ENCODE measurements at regions not wholly inside any gene's neighbourhood (a gene's known extent, or its start where the extent isn't known, plus 50 kb on each side); places are given as distances from the start of the nearest gene placed in this dataset.

GRCh38 chr22:48784701-48785503 is 1042.8 kb downstream of the BRD1 start:
- TF ChIP-seq CTCF (IDR thresholded peaks at IDR 0.05; ENCODE audit: insufficient read depth, low read depth, low read length, missing control alignments): no peak
- H3K4me3 ChIP-seq (ENCODE audit: low read length): no peak overlapping the region
- no peak for DNase-seq (ENCODE audit: low read depth)

DNA sequence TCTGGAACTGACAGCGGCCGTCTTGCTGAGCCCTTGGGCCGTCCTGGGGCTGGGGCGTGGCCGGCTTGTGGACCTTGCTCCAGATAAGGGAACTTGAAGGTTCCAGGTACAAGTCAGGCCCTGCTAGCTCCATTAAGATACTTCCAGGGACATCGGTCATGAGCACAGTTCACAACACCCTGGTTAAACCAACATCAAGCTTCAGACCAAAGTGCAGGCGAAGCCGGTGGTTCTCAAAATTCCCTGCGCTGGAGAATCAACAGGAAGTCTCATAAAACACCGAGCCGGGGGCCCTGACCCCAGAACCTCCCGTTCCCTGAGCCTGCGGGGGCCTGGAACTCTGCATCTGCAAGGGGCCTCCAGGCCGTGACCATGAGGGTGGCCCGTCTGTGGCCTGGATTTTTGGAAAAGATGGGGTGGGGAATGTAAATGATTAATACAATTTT is 1043.8 kb downstream of the BRD1 start:
- H3K4me3 ChIP-seq (ENCODE audit: low read length): no peak overlapping the region
- no peak for DNase-seq (ENCODE audit: low read depth)
- no peak for TF ChIP-seq CTCF (IDR thresholded peaks at IDR 0.05; ENCODE audit: insufficient read depth, low read depth, low read length, missing control alignments)

GRCh38 chr22:48782811-48783511 is 1044.7 kb downstream of the BRD1 start:
- H3K4me3 ChIP-seq (ENCODE audit: low read length): no peak overlapping the region
- DNase-seq (ENCODE audit: low read depth): no peak
- TF ChIP-seq CTCF (IDR thresholded peaks at IDR 0.05; ENCODE audit: insufficient read depth, low read depth, low read length, missing control alignments): no peak

GRCh38 chr22:48782326-48782725 is 1045.3 kb downstream of the BRD1 start:
- DNase-seq (ENCODE audit: low read depth): no peak
- TF ChIP-seq CTCF (IDR thresholded peaks at IDR 0.05; ENCODE audit: insufficient read depth, low read depth, low read length, missing control alignments): no peak
- H3K4me3 ChIP-seq (ENCODE audit: low read length): no peak overlapping the region

DNA sequence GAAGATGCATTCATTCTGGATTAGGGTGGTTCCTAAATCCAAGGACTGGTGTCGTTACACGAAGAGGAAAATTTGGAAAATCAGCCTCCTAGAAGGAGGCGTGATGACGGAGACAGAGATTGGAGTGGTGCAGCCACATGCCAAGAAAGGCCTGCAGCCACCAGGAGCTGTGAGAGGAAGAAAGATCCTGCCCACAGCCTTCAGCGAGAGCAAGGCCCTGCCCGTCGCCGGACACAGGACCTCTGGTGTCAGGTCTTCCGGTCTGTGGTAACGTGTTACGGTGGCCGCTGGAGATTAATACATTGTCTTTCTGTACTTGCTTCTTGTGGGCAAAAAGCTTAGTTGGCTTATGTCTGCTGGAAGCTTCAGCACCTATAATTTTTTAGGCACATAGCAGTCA is 1045.8 kb downstream of the BRD1 start:
- H3K4me3 ChIP-seq (ENCODE audit: low read length): no peak overlapping the region
- DNase-seq (ENCODE audit: low read depth): no peak
- TF ChIP-seq CTCF (IDR thresholded peaks at IDR 0.05; ENCODE audit: insufficient read depth, low read depth, low read length, missing control alignments): no peak

GRCh38 chr22:48781391-48781790 is 1046.3 kb downstream of the BRD1 start:
- no peak overlapping the region for H3K4me3 ChIP-seq (ENCODE audit: low read length)
- DNase-seq (ENCODE audit: low read depth): no peak
- no peak for TF ChIP-seq CTCF (IDR thresholded peaks at IDR 0.05; ENCODE audit: insufficient read depth, low read depth, low read length, missing control alignments)

Measured in epithelial cell of esophagus (primary cell).